ENCODE measurements at regions not wholly inside any gene's neighbourhood (a gene's known extent, or its start where the extent isn't known, plus 50 kb on each side); places are given as distances from the start of the nearest gene placed in this dataset.
"Not testable (repeated sequence)": the region's sequence is repeated elsewhere in the genome, so short reads cannot be mapped to it uniquely, and the experiment has no call there.

DNA sequence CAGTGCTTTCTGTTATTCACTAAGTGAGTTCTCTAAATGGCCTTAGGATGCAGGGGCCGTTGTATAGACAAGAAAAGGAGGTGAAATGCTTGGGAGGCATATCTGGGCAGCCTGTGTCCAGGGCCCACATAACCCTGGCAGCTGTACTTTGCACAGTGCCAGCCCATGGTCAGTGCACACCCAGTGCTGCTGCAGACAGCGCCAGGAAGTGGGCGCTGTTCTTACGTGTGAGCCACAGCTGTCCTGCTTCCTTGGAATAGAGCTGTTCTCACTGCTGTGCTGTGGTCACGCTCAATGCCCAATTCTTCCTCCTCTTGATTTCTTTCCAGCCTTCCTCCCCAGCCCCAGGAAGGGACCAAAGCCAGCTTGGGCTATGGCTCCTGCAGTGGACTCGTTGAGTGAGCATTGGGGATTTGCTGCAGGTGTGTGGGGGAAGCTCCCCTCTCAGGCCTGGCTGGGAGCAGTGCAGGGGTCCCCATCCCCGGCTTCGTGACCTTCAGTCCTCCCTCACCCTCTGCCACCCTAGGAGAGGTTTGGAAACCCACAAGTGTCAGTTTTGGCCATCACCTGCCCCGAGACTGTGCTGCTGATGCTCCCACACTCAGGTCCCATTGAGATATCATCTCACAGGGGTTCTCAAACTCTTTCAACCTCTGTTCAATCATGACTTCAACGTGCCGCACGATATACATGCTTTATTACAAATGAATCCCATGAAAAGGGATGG, 246.8 kb upstream of the EXOC2 start:
- DNase-seq (ENCODE audit: extremely low read depth in 1 of 11, low read depth in 9 of 11, low spot score in 4 of 11), result peak in 1 of 11 donors; percentile 2

GRCh38 chr6:938916-939315, 246.0 kb upstream of the EXOC2 start:
- peak in 1 of 11 donors; percentile 12 for DNase-seq (ENCODE audit: extremely low read depth in 1 of 11, low read depth in 9 of 11, low spot score in 4 of 11)

DNA sequence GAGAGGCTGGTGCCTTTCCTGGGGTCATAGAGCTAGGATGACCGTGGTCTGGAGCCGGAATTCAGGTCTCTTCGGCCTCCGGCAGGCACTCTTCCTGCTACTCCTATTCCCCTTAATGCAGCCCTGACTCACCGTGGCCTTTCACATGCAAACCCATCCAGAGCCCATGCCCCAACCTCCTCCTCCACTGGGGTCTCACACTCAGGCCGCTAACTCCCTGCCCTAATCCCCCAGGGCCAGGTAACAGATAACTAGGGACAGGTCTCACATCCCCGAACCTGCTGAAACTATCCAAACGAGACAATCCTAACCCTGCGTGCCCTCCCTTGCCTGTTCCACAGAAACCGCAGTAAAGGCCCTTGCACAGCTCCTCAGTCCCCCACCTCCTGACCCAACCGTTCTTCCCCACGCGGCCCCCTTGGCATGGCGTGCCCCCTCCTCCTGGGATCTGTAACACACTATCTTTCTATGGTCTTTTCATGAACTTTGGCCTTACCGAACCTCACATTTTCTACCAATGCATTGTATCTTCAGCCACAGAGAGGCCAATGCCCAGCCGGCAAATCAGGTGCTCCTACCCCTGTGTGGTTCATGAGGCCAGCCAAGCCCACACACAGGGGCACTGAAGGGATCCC, 245.4 kb upstream of the EXOC2 start:
- no peak for DNase-seq (ENCODE audit: extremely low read depth in 1 of 11, low read depth in 9 of 11, low spot score in 4 of 11)

DNA sequence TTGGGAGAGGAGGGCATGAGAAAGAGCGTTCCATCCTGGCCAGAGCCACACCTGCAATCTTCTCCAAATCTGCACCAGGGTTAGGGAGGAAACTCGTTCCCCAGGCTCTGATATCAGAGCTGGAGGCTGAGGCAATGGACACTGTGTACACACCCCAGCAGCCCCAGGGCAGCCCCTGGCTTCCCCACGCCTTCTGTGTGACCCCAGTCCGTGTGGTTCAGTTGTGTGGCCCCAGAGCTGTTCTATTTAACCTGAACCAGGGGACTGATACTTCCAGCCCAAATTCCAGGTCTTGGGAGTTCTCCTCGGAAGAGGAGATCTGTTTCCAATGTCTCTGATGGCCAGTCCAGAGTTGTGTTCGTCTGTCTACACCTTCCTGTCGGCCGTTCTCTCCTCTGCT, 242.6 kb upstream of the EXOC2 start:
- no peak for DNase-seq (ENCODE audit: extremely low read depth in 1 of 11, low read depth in 9 of 11, low spot score in 4 of 11)

GRCh38 chr6:934686-935085, 241.7 kb upstream of the EXOC2 start:
- no peak for DNase-seq (ENCODE audit: extremely low read depth in 1 of 11, low read depth in 9 of 11, low spot score in 4 of 11)

DNA sequence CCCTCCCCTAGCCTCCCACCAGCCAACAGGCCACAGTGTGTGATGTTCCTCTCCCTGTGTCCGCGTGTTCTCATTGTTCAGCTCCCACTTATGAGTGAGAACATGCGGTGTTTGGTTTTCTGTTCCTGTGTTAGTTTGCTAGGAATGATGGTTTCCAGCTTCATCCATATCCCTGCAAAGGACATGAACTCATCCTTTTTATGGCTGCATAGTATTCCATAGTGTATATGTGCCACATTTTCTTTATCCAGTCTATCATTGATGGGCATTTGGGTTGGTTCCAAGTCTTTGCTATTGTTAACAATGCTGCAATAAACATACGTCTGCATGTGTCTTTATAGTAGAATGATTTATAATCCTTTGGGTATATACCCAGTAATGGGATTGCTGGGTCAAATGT, 239.0 kb upstream of the EXOC2 start:
- not testable (repeated sequence) for DNase-seq (ENCODE audit: extremely low read depth in 1 of 11, low read depth in 9 of 11, low spot score in 4 of 11)

DNA sequence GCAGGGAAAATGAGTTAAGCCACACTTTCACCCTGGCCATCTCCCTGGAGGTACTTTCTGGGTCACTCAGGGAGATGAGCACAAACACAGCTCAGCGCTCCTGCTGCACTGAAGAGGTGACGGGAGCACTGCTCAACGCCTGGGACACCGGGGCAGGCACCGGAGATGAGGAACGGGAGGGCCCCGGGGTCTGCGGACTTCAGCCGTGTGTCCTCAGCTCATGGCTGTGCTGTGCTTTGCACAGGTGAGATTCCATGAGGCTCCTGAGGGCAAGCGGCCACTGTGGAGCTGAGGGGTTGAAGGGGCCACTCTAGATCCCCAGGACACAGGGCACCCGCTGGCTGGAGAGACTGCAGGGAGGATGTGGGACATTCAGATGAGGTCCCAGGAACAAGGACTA, 234.2 kb upstream of the EXOC2 start:
- DNase-seq (ENCODE audit: extremely low read depth in 1 of 11, low read depth in 9 of 11, low spot score in 4 of 11), result no peak

GRCh38 chr6:925656-926213, 232.8 kb upstream of the EXOC2 start:
- DNase-seq (ENCODE audit: extremely low read depth in 1 of 11, low read depth in 9 of 11, low spot score in 4 of 11), result no peak

- no peak for DNase-seq (ENCODE audit: extremely low read depth in 1 of 11, low read depth in 9 of 11, low spot score in 4 of 11)
Measured at GRCh38 chr6:924661-925060, 231.7 kb upstream of the EXOC2 start.

DNA sequence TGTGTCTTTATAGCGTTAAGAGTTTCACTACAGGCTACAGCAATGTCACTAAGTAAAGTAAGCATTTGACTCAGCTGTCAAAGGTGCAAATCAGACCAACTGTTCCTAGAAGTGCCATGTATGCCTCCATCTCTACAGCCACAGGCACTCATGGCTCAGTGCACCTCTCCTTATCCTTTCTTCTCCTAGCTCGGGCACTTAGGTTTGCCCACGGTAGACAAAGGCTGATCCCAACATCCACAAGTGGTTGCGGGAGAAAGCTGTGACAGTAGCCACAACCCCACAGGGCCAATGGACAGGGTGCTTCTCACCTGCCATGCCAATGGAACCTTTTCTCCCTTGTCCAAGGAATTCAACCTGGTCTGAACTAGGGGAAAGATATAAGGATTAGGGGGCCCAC, 228.5 kb upstream of the EXOC2 start:
- no peak for DNase-seq (ENCODE audit: extremely low read depth in 1 of 11, low read depth in 9 of 11, low spot score in 4 of 11)

GRCh38 chr6:920512-920911, 227.6 kb upstream of the EXOC2 start:
- DNase-seq (ENCODE audit: extremely low read depth in 1 of 11, low read depth in 9 of 11, low spot score in 4 of 11), result no peak

DNA sequence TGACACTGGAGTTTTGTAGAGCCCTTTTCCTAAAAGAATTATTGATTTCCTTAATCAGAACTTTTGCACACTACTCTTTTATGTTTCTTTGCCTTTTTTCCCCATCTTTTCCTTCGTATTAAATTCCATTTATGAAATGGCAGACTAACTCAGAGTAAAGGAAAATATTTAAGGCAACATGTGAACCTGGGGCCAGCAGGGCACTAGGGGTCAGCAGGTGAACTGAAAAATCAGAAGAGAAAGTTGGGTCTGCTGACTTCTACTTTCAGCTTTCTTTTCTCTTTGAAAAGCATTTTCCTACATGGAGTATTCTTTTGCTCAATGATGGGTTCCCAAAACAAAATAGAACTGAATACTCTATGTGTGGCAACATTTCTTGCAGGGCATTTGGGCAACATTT, 226.6 kb upstream of the EXOC2 start:
- DNase-seq (ENCODE audit: extremely low read depth in 1 of 11, low read depth in 9 of 11, low spot score in 4 of 11), result no peak

GRCh38 chr6:917939-918338, 225.0 kb upstream of the EXOC2 start:
- DNase-seq (ENCODE audit: extremely low read depth in 1 of 11, low read depth in 9 of 11, low spot score in 4 of 11), result no peak

- DNase-seq (ENCODE audit: extremely low read depth in 1 of 11, low read depth in 9 of 11, low spot score in 4 of 11), result no peak
Measured at GRCh38 chr6:917296-917695, 224.4 kb upstream of the EXOC2 start.

DNA sequence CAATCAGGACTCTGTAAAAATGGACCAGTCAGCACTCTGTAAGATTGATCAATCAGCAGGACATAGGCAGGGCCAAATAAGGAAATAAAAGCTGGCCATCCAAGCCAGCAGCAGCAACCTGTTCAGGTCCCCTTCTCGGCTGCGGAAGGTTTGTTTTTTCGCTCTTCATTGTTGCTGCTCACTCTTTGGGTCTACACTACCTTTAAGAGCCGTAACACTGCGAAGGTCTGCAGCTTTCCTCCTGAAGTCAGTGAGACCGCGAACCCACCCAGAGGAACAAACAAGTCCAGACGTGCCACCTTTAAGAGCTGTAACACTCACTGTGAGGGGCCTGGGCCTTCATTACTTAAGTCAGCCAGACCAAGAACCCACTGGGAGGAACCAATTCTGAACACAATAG, 223.2 kb upstream of the EXOC2 start:
- no peak for DNase-seq (ENCODE audit: extremely low read depth in 1 of 11, low read depth in 9 of 11, low spot score in 4 of 11)

DNA sequence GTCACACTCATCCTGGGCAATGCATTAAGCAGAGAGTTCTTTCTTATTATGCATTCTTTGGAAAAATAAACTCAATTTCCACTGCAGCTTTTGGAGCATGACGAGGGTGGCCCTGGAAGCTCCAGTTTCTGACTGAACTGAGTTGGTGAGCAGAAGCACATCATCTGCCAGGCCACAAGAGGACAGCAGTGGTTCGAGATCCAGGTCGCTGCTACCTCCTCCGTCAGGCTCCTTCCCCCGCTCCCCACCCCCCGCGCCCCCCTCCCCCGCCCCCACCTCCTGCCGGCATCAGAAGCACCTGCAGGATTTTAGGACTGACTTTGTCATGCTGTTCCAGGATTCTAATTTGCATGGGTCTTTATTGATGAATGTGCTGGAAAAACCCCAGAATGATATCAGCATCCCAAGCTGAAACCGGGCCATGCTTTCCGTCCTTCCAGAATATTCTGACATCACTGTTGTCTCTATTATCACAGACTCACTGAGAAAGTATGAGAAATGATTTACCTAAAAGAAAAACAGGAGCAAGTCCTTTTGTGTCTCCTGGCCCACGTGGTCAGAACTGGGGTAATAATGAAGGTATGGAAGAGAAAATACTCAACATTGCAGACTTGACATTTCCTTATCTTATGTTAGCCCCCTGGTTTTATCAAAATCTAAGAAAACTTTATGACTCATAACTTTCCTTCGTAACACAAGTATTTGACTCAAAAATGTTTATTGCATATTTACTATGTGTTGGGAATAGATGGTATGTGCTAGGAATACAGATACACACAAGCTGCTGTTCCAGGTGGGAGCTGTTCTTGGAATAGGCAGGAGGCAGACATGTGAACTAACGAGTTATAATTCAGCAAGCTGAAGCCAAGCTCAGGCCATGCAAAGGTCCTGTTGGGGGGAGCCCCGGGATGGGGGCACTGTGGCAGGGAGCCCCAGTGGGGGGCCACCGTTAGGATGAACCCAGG, 220.2 kb upstream of the EXOC2 start:
- peak in 9 of 11 donors; percentile 15 to 51 (median 25) for DNase-seq (ENCODE audit: extremely low read depth in 1 of 11, low read depth in 9 of 11, low spot score in 4 of 11)

DNA sequence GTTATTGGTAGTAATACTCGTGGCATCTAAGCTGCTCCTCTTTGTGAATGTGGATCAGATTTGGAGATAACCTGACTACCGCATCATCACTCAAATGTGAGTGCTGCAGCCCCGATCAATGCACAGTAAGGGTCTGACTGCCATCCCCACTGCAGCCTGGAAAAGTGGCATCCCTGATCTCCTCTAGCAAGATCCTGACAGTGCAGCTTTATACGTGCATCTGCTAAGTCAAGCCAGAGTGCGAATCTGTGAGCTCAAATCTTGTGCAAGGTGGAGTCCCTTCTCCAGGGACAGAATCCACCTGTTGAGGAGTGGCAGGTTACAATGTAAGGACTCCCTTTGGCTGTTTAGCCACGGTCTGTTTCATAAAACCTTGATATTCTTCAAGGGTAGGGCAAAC, 215.0 kb upstream of the EXOC2 start:
- no peak for DNase-seq (ENCODE audit: extremely low read depth in 1 of 11, low read depth in 9 of 11, low spot score in 4 of 11)

DNA sequence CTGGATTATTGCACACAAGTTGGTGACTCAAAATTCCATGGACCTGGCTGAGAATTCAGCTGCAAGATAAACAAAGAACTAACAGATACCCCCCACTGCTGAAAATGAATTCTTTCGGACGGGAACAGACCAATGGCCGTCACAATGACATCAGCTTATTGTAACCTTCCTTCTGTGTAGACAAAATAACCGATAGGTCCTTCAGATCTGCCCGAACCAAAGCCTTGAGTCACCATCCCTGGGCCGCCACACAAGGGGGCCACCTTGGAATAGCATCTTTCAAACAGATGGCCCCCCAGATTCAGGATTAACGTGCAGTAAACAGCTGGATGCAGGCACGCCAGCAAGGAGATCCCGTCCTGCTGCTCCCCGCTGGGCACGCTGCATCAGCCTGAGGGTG, 214.0 kb upstream of the EXOC2 start:
- DNase-seq (ENCODE audit: extremely low read depth in 1 of 11, low read depth in 9 of 11, low spot score in 4 of 11), result no peak

DNA sequence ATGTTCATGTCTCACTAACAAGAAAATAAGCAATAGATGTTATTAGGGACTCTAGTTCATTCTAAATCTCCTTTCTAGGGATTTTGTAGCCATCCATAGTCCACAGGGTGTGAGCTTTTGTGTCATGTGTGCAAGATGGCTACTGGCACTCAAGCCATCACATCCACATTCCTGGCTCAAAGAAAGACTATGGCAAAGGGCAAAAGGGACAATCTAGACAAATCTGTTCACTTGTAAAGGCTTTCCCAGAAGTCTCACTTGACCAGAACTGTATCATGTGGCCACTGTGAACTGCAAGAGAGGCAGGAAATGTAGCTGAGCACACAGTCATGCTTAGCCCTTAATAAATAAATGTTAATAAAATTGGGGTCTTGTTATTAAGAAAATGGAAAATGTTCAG, 212.6 kb upstream of the EXOC2 start:
- DNase-seq (ENCODE audit: extremely low read depth in 1 of 11, low read depth in 9 of 11, low spot score in 4 of 11), result peak in 1 of 11 donors; percentile 7

DNA sequence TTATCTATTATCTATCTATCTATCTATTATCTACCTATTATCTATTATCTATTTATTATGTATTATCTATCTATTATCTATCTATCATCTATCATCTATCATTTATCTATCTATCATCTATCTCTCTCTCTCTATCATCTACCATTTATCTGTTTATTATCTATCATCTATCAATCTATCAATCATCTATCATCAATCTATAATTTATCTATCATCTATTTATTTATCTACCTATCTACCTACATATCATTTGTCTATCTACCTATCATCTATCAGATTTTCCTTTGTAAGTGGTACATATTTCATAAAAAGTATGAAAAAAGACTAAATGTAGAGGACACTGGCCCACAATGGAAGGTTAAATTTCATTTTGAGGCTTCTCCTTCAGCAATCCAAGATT, 212.1 kb upstream of the EXOC2 start:
- DNase-seq (ENCODE audit: extremely low read depth in 1 of 11, low read depth in 9 of 11, low spot score in 4 of 11), result no peak

Measured in renal cortex interstitium (tissue), 11 donors.